Panc1 (cell line): ENCODE measurements at regions not wholly inside any gene's neighbourhood (a gene's known extent, or its start where the extent isn't known, plus 50 kb on each side); places are given as distances from the start of the nearest gene placed in this dataset.
A peak's percentile ranks its signal among the peaks of the same experiment; 100 is the strongest.

Source experiments
- ATAC-seq: fragments of 200-7000 bp; cut with Tn5 transposase; 2 replicates; pipeline ENCODE4 v1.9.1; 2020; ENCODE audit warnings: mild to moderate bottlenecking, moderate library complexity
- BruUV-seq: library from RNA; stranded (reverse); fragments of 400-500 nt; replicated peaks from 2 replicates; lab custom pipeline; 2021; lab: Mats Ljungman, UMichigan
- CTCF ChIA-PET: fragments of 300-600 bp; sonication (Branson Sonifier 250); formaldehyde crosslinking; loops from one replicate; lab custom pipeline; 2022; ENCODE audit warnings: antibody characterized with exemption; lab: Charles Lee
- POLR2A ChIA-PET: fragments of 300-600 bp; sonication (Branson Sonifier 250); formaldehyde crosslinking; loops from one replicate; lab custom pipeline; 2022; ENCODE audit warnings: antibody characterized with exemption; lab: Charles Lee
- DNase-seq: peaks from one replicate; pipeline ENCODE4 v3.0.0-alpha.2; 2010; ENCODE audit warnings: low read depth, low spot score
- H3K27ac ChIP-seq: 2 replicates; pipeline ENCODE4 v1.5.1; 2011; ENCODE audit warnings: mild to moderate bottlenecking, low read length, inconsistent platforms
- H3K27me3 ChIP-seq: fragments of 200-500 bp; sonication (Bioruptor generic); 2 replicates; pipeline ENCODE4 v1.6.0; 2014; ENCODE audit warnings: low read length, inconsistent platforms; ENCODE audit not compliant: control insufficient read depth, insufficient read depth
- H3K36me3 ChIP-seq: fragments of 200-500 bp; sonication (Bioruptor generic); 2 replicates; pipeline ENCODE4 v1.5.1; 2014; ENCODE audit warnings: inconsistent platforms, mild to moderate bottlenecking, low read length, moderate library complexity; ENCODE audit not compliant: control insufficient read depth, insufficient read depth
- H3K4me1 ChIP-seq: 2 replicates; pipeline ENCODE4 v1.5.1; 2011; ENCODE audit warnings: inconsistent platforms, mild to moderate bottlenecking, low read length, moderate library complexity; ENCODE audit not compliant: control insufficient read depth, insufficient read depth
- H3K4me3 ChIP-seq, 2 experiments: 2 replicates each; pipeline ENCODE4 v1.5.1; 2011 to 2012; ENCODE audit warnings: low read depth in 2 of 2, low read length in 2 of 2, mild to moderate bottlenecking in 2 of 2, inconsistent platforms in 1 of 2, moderate library complexity in 1 of 2
- H3K9me3 ChIP-seq: fragments of 200-500 bp; sonication (Bioruptor generic); 2 replicates; pipeline ENCODE4 v1.5.1; 2014; ENCODE audit warnings: low read depth, mild to moderate bottlenecking, inconsistent platforms, low read length, moderate library complexity; ENCODE audit not compliant: control insufficient read depth, insufficient read depth
- POLR2AphosphoS5 ChIP-seq: IDR thresholded peaks from 2 replicates; pipeline ENCODE4 v1.6.1; 2012; ENCODE audit warnings: mild to moderate bottlenecking, low read depth, low read length, moderate library complexity
- SIN3A ChIP-seq: IDR thresholded peaks from 2 replicates; pipeline ENCODE4 v1.6.1; 2012; ENCODE audit warnings: low read depth, mild to moderate bottlenecking, low read length, moderate library complexity, borderline replicate concordance; ENCODE audit not compliant: insufficient read depth
- TCF7L2 ChIP-seq: IDR thresholded peaks from 2 replicates; pipeline ENCODE4 v1.6.1; 2011; ENCODE audit warnings: mild to moderate bottlenecking, low read depth, low read length, inconsistent platforms
- in situ Hi-C: cut with HindIII; loops from 2 replicates; pipeline ENCODE4 v1.10.0; 2016; ENCODE audit warnings: low sequenced_read_pairs, low pct_unique_long_range_greater_than_20kb
- intact Hi-C: fragments of 100-400 bp; cut with micrococcal nuclease; formaldehyde crosslinking; loops from one replicate; pipeline ENCODE4 v1.10.0; 2022; ENCODE audit not compliant: unreplicated experiment
- TF ChIP-seq, protein P1 (sequence below): fragments of 450-650 bp; IDR thresholded peaks from 2 replicates; pipeline ENCODE4 v1.5.1; 2017; ENCODE audit warnings: mild to moderate bottlenecking
- TF ChIP-seq, protein P2 (sequence below), 2 experiments: IDR thresholded peaks; 2 replicates each; pipeline ENCODE4 v1.6.1; 2011 to 2012; ENCODE audit warnings: low read depth in 2 of 2, control low read depth in 1 of 2, low read length in 1 of 2, mild to moderate bottlenecking in 1 of 2, moderate library complexity in 1 of 2; ENCODE audit not compliant: insufficient read depth in 1 of 2

- Histone ChIP-seq H3K27me3 (no peaks in the 10 kb centered on the region), H3K9me3 (no peaks in the 10 kb centered on the region), H3K27ac (peak overlapping the region; percentile 67), H3K36me3 (no peaks in the 10 kb centered on the region), H3K4me3 (peak overlapping the region; percentile 27 to 48), H3K4me1 (peaks cover 7% of the 10 kb centered on the region)
- intact Hi-C loops = no loop called here
- ChIA-PET POLR2A (interaction anchor here (0.7 kb wide), 1 partner anchor 224 kb away, joined by 7 read pairs; no protein-coding TSS in a partner anchor), CTCF (interaction anchor here (0.6 kb wide), 1 partner anchor 313 kb away, joined by 6 read pairs; no protein-coding TSS in a partner anchor)
- DNase-seq (no peak), ATAC-seq (peak; percentile 77)
- no TSS peak for BruUV-seq
- TF ChIP-seq TCF7L2 = no peak
- TF ChIP-seq POLR2AphosphoS5 = no peak
- no peak for TF ChIP-seq SIN3A
- TF ChIP-seq, protein P1, sequence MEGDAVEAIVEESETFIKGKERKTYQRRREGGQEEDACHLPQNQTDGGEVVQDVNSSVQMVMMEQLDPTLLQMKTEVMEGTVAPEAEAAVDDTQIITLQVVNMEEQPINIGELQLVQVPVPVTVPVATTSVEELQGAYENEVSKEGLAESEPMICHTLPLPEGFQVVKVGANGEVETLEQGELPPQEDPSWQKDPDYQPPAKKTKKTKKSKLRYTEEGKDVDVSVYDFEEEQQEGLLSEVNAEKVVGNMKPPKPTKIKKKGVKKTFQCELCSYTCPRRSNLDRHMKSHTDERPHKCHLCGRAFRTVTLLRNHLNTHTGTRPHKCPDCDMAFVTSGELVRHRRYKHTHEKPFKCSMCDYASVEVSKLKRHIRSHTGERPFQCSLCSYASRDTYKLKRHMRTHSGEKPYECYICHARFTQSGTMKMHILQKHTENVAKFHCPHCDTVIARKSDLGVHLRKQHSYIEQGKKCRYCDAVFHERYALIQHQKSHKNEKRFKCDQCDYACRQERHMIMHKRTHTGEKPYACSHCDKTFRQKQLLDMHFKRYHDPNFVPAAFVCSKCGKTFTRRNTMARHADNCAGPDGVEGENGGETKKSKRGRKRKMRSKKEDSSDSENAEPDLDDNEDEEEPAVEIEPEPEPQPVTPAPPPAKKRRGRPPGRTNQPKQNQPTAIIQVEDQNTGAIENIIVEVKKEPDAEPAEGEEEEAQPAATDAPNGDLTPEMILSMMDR = no peak
- TF ChIP-seq, protein P2, sequence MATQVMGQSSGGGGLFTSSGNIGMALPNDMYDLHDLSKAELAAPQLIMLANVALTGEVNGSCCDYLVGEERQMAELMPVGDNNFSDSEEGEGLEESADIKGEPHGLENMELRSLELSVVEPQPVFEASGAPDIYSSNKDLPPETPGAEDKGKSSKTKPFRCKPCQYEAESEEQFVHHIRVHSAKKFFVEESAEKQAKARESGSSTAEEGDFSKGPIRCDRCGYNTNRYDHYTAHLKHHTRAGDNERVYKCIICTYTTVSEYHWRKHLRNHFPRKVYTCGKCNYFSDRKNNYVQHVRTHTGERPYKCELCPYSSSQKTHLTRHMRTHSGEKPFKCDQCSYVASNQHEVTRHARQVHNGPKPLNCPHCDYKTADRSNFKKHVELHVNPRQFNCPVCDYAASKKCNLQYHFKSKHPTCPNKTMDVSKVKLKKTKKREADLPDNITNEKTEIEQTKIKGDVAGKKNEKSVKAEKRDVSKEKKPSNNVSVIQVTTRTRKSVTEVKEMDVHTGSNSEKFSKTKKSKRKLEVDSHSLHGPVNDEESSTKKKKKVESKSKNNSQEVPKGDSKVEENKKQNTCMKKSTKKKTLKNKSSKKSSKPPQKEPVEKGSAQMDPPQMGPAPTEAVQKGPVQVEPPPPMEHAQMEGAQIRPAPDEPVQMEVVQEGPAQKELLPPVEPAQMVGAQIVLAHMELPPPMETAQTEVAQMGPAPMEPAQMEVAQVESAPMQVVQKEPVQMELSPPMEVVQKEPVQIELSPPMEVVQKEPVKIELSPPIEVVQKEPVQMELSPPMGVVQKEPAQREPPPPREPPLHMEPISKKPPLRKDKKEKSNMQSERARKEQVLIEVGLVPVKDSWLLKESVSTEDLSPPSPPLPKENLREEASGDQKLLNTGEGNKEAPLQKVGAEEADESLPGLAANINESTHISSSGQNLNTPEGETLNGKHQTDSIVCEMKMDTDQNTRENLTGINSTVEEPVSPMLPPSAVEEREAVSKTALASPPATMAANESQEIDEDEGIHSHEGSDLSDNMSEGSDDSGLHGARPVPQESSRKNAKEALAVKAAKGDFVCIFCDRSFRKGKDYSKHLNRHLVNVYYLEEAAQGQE (IDR thresholded peaks at IDR 0.05; ENCODE audit: insufficient read depth in 1 of 2, low read depth in 2 of 2, low read length in 1 of 2) = no peak
- in situ Hi-C loops = no loop called here
Observed at GRCh38 chr1:200243042-200243437, 166.8 kb downstream of the ZNF281 start.

DNA sequence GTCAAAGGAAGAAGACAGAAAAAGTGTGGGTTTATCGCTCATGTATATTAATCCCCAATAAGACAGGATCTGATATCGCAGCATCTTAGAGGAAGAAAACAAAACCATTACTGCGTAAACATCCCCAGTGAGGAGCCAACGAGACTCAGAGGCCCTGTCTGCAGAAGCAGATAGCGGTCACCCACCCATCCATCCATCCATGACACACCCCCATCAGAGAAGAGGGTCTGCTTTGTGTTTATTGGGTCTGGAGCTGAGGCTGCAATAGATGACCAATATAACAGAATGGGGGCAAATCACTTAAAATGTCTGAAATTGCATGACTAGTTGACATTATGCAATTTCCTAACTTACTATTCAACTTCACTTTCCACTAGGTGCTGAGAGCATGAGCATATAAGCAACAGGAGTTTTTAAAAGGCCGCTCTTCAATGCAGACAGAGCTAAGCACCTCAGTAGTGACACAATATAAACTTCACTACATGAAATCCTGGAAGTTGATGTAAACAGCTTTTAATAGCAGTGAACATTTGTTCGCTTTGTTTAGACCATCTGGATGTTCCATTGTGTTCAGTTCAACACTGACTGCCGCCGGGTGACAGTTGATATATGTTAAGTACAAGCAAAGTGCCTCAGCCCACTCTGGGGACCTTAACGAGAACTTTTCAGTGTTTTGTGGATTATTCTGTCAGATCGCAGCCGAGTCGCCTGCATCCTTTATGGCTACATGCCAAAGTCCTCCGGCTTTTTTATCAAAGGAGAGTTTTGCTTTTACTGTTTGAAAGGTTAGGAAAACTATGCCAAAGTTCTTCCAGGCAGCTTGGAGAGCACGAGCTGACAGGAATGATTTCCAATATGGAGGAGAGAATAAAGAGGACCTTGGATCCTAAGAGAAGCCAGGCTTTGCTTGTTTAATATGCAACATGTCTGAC is 167.5 kb downstream of the ZNF281 start:
- ATAC-seq = peak; percentile 75
- TF ChIP-seq SIN3A (no peak), TCF7L2 (no peak), POLR2AphosphoS5 (no peak)
- TF ChIP-seq, protein P1 = no peak
- TF ChIP-seq, protein P2 (IDR thresholded peaks at IDR 0.05; ENCODE audit: insufficient read depth in 1 of 2, low read depth in 2 of 2, low read length in 1 of 2) = no peak
- in situ Hi-C loops = no loop called here
- no peaks in the 10 kb centered on the region for H3K9me3 ChIP-seq
- peak overlapping the region; percentile 27 to 48 for H3K4me3 ChIP-seq
- ChIA-PET CTCF (interaction anchor here (0.6 kb wide), 1 partner anchor 314 kb away, joined by 6 read pairs; no protein-coding TSS in a partner anchor), POLR2A (interaction anchor here (0.5 to 0.7 kb wide), 2 partner anchors 189 to 225 kb away, joined by 5 to 7 read pairs; no protein-coding TSS in a partner anchor)
- no peaks in the 10 kb centered on the region for H3K36me3 ChIP-seq
- intact Hi-C loops = no loop called here
- BruUV-seq = no TSS peak
- peak overlapping the region; percentile 67 for H3K27ac ChIP-seq
- H3K4me1 ChIP-seq = peaks cover 7% of the 10 kb centered on the region
- H3K27me3 ChIP-seq = no peaks in the 10 kb centered on the region
- DNase-seq = no peak
